Natural killer cell treated with Interleukin-12 subunit alpha and Interleukin-12 subunit beta and Interleukin-15 and Interleukin-18, amount 100 ng/mL, for 72 hours (primary cell): ENCODE measurements at regions not wholly inside any gene's neighbourhood (a gene's known extent, or its start where the extent isn't known, plus 50 kb on each side); places are given as distances from the start of the nearest gene placed in this dataset.

ENCODE experiments used
- ATAC-seq, 2 donors: fragments of 150-1000 bp; cut with Tn5 transposase in 1 of 2; sonication (Bioruptor Pico), chemical (Tn5 transposase) in 1 of 2; 2 replicates each; pipeline ENCODE4 v1.10.0; 2021
- DNase-seq: peaks from one replicate; pipeline ENCODE4 v3.0.0; 2022; ENCODE audit warnings: low spot score
- H3K27ac Mint-ChIP-seq, 2 donors: 1 replicate in 1 of 2; 2 replicates in 1 of 2; pipeline ENCODE4 v1.8.0; 2022; ENCODE audit warnings: mixed read lengths in 2 of 2, mild to moderate bottlenecking in 1 of 2, moderate library complexity in 1 of 2
- H3K27me3 Mint-ChIP-seq, 2 donors: 1 replicate in 1 of 2; 2 replicates in 1 of 2; pipeline ENCODE4 v1.8.0; 2022; ENCODE audit warnings: mixed read lengths in 2 of 2
- H3K36me3 Mint-ChIP-seq: one replicate; pipeline ENCODE4 v1.8.0; 2022; ENCODE audit warnings: mixed read lengths
- H3K4me1 Mint-ChIP-seq, 2 donors: 1 replicate in 1 of 2; 2 replicates in 1 of 2; pipeline ENCODE4 v1.8.0; 2022; ENCODE audit warnings: low read depth in 2 of 2, mixed read lengths in 2 of 2, mild to moderate bottlenecking in 1 of 2
- H3K4me3 Mint-ChIP-seq: one replicate; pipeline ENCODE4 v1.8.0; 2022; ENCODE audit warnings: mixed read lengths
- H3K9me3 Mint-ChIP-seq: 2 replicates; pipeline ENCODE4 v1.8.0; 2022; ENCODE audit warnings: mixed read lengths

DNA sequence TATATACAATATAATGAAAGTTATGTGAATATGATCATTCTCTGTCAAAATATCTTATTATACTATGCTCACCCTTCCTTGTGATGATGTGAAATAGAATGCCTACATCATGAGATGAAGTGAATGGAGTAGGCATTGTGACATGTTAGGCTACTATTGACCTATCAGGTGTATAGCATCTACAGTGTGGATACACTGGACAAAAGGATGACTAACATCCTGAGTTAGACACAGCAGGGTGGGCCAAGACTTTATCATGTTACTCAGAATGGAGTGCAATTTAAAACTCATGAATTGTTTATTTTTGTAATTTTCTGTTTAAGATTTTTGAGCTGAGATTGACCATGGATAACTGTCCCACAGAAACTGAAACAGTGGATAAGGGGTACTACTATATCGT is 53.4 kb upstream of the NAV3 start:
- DNase-seq: no peak
- no peak overlapping the region for H3K4me3 Mint-ChIP-seq
- H3K27me3 Mint-ChIP-seq: no peaks in the 10 kb centered on the region
- H3K27ac Mint-ChIP-seq: no peak overlapping the region
- H3K36me3 Mint-ChIP-seq: no peaks in the 10 kb centered on the region
- no peaks in the 10 kb centered on the region for H3K4me1 Mint-ChIP-seq
- no peak for ATAC-seq
- H3K9me3 Mint-ChIP-seq: no peaks in the 10 kb centered on the region

DNA sequence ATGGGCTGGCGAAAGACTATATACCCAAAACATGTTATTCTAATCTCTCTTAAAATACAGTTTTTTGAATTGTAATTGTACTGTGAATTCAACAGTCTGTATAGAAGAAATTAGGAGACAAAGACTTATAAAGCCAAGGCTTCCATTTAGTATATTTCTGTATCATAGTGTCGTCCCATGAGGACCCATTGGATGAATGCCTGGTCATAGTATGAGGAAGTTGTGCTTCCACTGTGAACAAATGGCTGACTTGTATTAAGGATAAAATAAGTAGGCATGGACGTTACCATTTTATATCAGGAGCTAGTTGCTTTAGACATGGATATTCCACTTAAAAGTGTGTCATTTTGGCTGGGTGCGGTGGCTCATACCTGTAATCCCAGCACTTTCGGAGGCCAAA is 55.9 kb upstream of the NAV3 start:
- Mint-ChIP-seq H3K27ac (no peak overlapping the region), H3K36me3 (no peaks in the 10 kb centered on the region), H3K27me3 (no peaks in the 10 kb centered on the region), H3K9me3 (no peaks in the 10 kb centered on the region), H3K4me3 (no peak overlapping the region), H3K4me1 (no peaks in the 10 kb centered on the region)
- DNase-seq: no peak
- ATAC-seq: no peak

DNA sequence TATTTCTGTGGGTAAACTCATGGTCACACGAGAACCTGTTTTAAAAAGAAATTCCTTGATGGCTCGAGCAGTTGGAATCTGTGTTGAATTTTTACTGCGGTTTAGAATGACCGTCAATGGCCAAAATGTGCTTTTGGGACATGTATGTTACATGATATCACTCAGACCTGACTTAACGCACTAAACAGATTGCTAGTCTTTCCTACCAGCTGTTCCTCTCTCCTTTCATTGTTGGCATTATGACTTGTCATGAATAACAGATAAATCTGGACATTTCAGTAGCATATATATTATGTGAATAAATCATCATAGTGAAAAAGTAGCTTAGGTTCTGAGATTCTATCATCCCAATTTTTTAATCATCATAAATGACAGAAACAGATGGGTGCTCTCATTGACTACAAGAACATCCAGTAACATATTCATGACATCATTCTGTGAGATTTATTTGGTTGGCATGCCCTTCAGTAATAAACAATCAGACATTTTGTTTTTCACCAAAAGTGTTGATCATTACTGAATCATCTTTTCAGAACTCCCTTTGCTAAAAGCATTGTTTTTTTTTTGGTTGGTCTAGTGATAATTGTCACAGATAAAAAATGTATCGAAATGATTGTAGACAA is 57.9 kb upstream of the NAV3 start:
- DNase-seq (no peak), ATAC-seq (no peak)
- peaks cover 6% of the 10 kb centered on the region for H3K36me3 Mint-ChIP-seq
- H3K4me3 Mint-ChIP-seq: no peak overlapping the region
- H3K4me1 Mint-ChIP-seq: no peaks in the 10 kb centered on the region
- no peak overlapping the region for H3K27ac Mint-ChIP-seq
- no peaks in the 10 kb centered on the region for H3K27me3 Mint-ChIP-seq
- H3K9me3 Mint-ChIP-seq: peaks cover 4% of the 10 kb centered on the region

DNA sequence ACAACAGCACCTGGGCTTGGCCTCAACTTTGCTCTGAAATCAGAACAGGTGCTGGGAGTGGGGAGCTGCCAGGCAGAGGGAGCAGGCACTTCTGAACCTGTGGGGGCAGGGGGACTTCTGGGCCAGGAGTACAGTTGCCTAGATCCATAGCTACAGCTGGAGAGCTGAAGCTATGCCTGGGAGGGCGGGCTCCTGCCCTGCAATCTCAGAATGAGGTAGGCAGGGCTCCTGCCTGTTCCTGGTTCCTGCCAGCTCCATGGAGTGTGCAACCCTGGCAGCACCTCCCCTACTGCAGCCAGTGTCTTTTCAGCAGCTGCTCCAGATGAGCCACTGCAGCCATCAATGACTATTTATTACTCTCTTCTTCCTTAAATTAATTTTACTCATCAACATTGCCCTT is 62.1 kb upstream of the NAV3 start:
- H3K27me3 Mint-ChIP-seq: no peaks in the 10 kb centered on the region
- ATAC-seq (no peak), DNase-seq (no peak)
- no peaks in the 10 kb centered on the region for H3K4me1 Mint-ChIP-seq
- H3K27ac Mint-ChIP-seq: no peak overlapping the region
- H3K4me3 Mint-ChIP-seq: no peak overlapping the region
- peaks cover 15% of the 10 kb centered on the region for H3K36me3 Mint-ChIP-seq
- peaks cover 12% of the 10 kb centered on the region for H3K9me3 Mint-ChIP-seq

DNA sequence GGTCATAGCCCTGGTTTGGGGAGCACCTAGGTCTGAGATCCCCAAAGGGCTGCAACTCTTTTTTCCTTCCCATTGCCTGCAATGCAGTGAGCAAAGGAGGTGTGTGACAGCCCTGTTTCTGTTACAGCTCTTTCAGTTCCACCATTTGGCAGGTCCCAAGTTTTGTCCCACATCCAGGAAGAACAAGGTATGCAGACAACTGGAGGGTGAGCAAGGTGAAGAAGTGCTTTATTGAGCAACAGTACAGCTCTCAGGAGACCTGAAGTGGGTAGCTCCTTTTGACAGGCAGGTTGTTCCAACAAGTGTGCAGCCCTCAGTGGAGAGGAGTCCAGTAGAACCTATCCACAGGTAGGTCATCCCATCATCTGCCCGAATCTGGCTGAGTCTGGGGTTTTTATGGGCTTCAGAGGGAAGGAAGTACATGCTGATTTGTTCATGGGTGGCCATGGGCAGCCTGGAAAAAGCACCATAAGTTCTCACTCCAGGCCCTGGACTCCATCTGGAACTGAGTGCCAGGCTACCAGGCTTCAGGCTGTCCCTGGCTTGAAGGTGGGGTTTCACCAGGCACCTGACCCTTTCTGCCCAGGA is 62.8 kb upstream of the NAV3 start:
- H3K4me3 Mint-ChIP-seq: no peak overlapping the region
- no peak overlapping the region for H3K27ac Mint-ChIP-seq
- H3K36me3 Mint-ChIP-seq: peaks cover 15% of the 10 kb centered on the region
- H3K4me1 Mint-ChIP-seq: no peaks in the 10 kb centered on the region
- DNase-seq (no peak), ATAC-seq (no peak)
- H3K9me3 Mint-ChIP-seq: peaks cover 15% of the 10 kb centered on the region
- H3K27me3 Mint-ChIP-seq: no peaks in the 10 kb centered on the region

DNA sequence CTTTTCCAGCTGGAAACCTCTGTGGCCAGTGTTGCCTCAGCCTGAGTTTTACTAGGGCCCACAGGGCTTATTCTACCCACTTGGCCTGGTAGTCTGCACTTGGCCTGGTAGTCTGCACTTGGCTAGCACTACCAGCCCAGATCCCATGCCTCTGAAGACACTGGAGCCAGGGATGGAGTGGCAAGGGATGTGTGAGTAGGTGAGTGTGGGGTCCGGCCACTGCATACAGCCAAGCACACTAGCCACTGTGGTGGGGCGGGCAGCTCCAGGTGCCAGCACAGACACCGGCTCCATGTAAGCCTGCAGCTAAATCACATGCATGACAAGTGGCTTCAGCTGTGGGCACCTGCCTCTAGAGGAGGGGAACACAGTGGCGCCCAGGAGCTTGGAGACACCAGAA is 63.4 kb upstream of the NAV3 start:
- ATAC-seq (no peak), DNase-seq (no peak)
- peaks cover 15% of the 10 kb centered on the region for H3K36me3 Mint-ChIP-seq
- H3K27me3 Mint-ChIP-seq: no peaks in the 10 kb centered on the region
- H3K4me1 Mint-ChIP-seq: no peaks in the 10 kb centered on the region
- no peak overlapping the region for H3K27ac Mint-ChIP-seq
- H3K4me3 Mint-ChIP-seq: no peak overlapping the region
- H3K9me3 Mint-ChIP-seq: peaks cover 16% of the 10 kb centered on the region

DNA sequence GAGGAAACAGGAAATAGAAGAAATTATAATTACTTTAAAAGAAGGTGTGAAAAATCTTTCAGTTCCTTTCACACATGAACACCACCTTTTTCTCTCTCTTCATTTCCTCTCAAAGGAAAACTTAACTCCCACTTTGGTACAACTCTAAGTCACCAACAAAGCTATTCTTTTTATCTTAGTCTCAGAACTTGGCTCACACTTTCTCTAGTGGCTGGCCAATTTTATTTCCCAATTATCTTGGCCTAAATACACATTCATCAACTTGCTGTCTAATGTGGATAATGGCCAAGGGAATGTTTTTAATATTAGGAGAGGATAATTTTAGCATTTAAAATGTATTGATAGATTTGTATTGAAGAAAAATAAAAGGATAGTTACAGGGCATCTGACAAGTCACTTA is 64.5 kb upstream of the NAV3 start:
- H3K9me3 Mint-ChIP-seq: peaks cover 16% of the 10 kb centered on the region
- H3K4me1 Mint-ChIP-seq: no peaks in the 10 kb centered on the region
- H3K27ac Mint-ChIP-seq: no peak overlapping the region
- ATAC-seq (no peak), DNase-seq (no peak)
- H3K36me3 Mint-ChIP-seq: peaks cover 15% of the 10 kb centered on the region
- H3K4me3 Mint-ChIP-seq: no peak overlapping the region
- no peaks in the 10 kb centered on the region for H3K27me3 Mint-ChIP-seq

DNA sequence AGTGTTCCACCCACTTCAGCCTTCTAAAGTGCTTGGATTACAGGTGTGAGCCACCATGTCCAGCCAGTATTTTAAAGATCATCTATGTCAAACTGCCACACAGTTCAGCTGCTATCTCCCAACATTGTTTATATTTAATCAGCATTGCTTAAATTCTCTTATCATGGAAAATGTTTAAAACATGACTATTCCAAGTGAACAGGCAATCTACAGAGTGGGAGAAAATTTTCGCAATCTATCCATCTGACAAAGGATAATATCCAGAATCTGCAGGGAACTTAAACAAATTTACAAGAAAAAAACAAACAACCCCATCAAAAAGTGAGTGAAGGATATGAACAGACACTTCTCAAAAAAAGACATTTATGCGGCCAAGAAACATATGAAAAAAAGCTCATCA is 69.4 kb upstream of the NAV3 start:
- Mint-ChIP-seq H3K4me1 (no peaks in the 10 kb centered on the region), H3K27me3 (no peaks in the 10 kb centered on the region), H3K27ac (no peak overlapping the region), H3K4me3 (no peak overlapping the region), H3K36me3 (peaks cover 9% of the 10 kb centered on the region), H3K9me3 (peaks cover 16% of the 10 kb centered on the region)
- ATAC-seq (no peak), DNase-seq (no peak)

DNA sequence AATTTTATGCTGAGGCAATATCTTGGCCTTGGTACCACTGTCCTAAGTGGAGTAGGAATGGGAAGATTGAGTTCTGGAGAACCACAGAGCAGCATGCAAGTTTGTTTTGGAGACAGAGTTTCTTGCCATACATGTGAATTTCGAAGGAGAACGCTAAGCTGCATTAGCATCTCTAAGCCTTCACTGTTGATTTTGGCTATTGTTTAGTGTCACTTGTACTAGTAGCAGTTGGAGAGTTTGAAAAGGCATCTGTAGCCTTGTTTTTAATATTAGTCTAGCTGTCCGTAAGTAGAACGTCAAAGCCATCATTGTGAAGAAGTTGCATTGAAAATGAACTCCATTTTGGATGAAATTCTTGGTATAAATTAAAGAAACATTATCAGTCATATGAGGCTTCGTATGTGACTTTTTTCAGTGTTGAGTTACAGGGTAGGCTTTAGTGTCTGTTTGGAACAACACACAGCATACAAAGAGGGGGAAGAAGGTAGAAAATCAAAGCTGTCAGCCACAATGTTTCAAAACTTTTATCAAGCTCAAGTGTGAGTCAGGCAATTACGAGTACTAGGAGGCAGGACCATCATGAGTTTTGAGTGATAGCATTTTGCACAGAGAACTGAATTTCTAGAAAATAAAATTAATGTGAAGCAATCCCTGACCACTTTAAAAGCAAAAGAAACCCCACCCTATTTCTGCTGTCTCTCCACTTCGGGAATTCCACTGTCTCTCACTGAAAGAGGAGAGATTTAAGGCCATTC is 70.2 kb upstream of the NAV3 start:
- Mint-ChIP-seq H3K9me3 (peaks cover 14% of the 10 kb centered on the region), H3K27ac (no peak overlapping the region), H3K4me3 (no peak overlapping the region), H3K4me1 (no peaks in the 10 kb centered on the region), H3K27me3 (no peaks in the 10 kb centered on the region), H3K36me3 (peaks cover 5% of the 10 kb centered on the region)
- no peak for ATAC-seq
- no peak for DNase-seq

DNA sequence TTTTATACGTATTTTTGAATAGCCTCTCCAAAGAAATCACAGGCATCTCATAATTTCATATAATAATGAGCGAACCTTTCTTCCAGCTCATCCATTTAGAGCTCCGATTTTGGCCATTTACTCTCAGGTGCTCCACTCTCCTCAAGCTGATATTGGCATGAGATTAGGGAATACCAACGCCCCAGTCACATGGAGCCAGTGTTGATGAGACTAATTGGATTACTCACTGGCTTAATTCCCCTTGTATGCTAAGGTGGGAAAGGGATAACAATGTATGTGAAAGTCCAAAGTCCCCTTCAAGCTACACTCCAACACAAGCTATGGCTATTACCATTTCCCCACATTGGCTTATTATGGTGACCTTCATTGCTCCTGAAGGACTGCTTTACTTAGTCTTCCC is 76.6 kb upstream of the NAV3 start:
- no peak for DNase-seq
- no peak for ATAC-seq
- Mint-ChIP-seq H3K36me3 (no peaks in the 10 kb centered on the region), H3K4me3 (no peak overlapping the region), H3K9me3 (peaks cover 3% of the 10 kb centered on the region), H3K4me1 (no peaks in the 10 kb centered on the region), H3K27ac (no peak overlapping the region), H3K27me3 (no peaks in the 10 kb centered on the region)

DNA sequence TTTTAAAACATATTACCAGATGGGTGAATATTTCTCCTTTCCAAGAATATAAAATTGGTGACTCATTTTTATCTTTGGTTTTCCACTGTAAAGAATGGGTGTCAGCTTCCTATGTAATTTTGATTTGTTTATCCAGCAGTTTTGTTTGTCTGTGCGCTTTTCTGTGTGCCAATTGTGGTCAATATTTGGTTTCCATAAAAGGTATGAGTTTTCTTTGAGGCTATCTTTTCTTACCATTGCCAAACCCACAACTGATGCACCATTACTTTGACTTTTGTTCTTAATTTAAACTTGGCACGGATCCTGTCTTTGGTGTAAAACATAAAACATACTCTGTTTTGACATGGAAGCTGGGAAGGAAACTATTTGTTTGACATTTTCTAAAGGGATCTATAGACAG is 78.8 kb upstream of the NAV3 start:
- H3K27ac Mint-ChIP-seq: no peak overlapping the region
- H3K9me3 Mint-ChIP-seq: peaks cover 6% of the 10 kb centered on the region
- ATAC-seq (no peak), DNase-seq (no peak)
- H3K36me3 Mint-ChIP-seq: no peaks in the 10 kb centered on the region
- no peaks in the 10 kb centered on the region for H3K4me1 Mint-ChIP-seq
- no peak overlapping the region for H3K4me3 Mint-ChIP-seq
- H3K27me3 Mint-ChIP-seq: no peaks in the 10 kb centered on the region

DNA sequence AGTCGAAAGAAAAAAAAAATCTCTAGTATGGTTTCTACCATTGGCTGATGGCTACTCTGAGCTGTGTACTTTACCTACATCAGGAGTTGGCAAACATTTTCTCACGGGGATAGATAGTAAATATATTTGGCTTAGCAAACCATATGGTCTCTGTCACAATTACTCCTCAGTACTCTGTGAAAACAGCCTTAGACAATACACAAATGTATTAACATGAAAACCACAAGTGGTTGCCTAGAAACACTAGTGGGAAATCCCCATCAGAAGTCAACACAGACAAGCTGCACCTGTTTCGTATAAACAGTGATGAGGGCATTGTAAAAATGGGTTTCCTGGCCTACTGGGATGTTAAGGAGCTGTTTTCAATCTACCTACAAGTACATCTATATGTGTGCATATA is 84.6 kb upstream of the NAV3 start:
- Mint-ChIP-seq H3K27me3 (no peaks in the 10 kb centered on the region), H3K27ac (no peak overlapping the region), H3K4me1 (no peaks in the 10 kb centered on the region), H3K36me3 (peaks cover 4% of the 10 kb centered on the region), H3K4me3 (no peak overlapping the region), H3K9me3 (peaks cover 8% of the 10 kb centered on the region)
- no peak for ATAC-seq
- DNase-seq: no peak

DNA sequence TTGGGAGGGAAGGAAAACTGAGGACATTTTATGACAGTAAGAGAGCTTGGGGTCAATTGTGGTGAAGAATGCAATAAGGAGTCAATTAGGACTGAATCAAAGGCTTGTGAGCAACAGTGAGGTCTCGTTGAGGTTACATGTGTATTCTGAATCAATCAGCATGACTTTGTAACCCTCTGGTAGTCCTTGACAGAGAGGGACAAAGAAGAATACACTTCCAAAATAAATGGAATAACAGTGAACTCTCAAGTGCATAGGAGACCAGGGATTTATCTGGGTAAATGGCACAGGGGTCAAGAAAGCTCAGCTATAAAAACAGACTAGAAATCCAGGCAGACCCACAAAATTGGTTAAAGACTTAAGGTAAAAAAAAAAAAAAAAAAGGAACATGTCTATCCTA is 85.1 kb upstream of the NAV3 start:
- DNase-seq: no peak
- peaks cover 9% of the 10 kb centered on the region for H3K9me3 Mint-ChIP-seq
- no peak overlapping the region for H3K4me3 Mint-ChIP-seq
- H3K27me3 Mint-ChIP-seq: no peaks in the 10 kb centered on the region
- no peaks in the 10 kb centered on the region for H3K4me1 Mint-ChIP-seq
- no peak overlapping the region for H3K27ac Mint-ChIP-seq
- ATAC-seq: no peak
- H3K36me3 Mint-ChIP-seq: peaks cover 4% of the 10 kb centered on the region

DNA sequence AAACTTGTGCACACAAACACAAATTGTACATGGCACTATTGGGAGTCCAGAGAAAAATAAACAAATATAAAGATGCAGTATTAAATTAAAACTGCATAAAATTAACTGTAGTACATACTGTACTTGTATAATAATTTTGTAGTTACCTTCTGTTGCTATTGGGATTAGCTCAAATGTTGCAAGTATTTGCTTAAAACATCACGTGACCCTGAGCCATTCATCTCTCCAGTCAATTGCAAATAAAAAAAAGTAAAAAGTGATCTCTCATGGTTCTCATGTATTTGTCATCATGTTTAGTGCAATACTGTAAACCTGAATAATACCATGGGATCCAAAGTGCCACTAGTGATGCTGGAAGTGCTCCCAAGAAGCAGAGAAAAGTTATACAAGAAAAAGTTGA is 88.1 kb upstream of the NAV3 start:
- H3K9me3 Mint-ChIP-seq: peaks cover 8% of the 10 kb centered on the region
- no peaks in the 10 kb centered on the region for H3K27me3 Mint-ChIP-seq
- DNase-seq: no peak
- no peak for ATAC-seq
- peaks cover 4% of the 10 kb centered on the region for H3K36me3 Mint-ChIP-seq
- H3K4me3 Mint-ChIP-seq: no peak overlapping the region
- no peaks in the 10 kb centered on the region for H3K4me1 Mint-ChIP-seq
- H3K27ac Mint-ChIP-seq: no peak overlapping the region
